ENCODE measurements at regions not wholly inside any gene's neighbourhood (a gene's known extent, or its start where the extent isn't known, plus 50 kb on each side); places are given as distances from the start of the nearest gene placed in this dataset.

DNA sequence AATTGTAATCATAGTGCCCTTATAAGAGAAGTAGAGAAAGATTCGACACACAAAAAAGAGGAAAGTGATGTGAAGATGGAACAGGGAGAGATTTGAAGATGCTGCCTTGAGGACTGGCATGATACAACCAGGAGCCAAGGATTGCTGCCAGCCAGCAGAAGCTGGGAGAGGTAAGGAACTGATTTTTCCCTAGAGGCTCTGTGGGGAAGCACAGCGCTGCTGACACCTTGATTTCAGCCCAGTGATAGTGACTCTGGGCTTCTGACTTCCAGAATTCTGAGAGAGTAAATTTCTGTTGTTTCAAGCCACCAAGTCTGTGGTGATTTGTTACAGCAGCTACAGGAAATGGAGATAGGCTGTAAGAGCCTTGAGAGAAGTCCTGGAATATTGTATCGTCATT is 98.2 kb downstream of the RAB11FIP2 start:
- TF ChIP-seq, protein P1, sequence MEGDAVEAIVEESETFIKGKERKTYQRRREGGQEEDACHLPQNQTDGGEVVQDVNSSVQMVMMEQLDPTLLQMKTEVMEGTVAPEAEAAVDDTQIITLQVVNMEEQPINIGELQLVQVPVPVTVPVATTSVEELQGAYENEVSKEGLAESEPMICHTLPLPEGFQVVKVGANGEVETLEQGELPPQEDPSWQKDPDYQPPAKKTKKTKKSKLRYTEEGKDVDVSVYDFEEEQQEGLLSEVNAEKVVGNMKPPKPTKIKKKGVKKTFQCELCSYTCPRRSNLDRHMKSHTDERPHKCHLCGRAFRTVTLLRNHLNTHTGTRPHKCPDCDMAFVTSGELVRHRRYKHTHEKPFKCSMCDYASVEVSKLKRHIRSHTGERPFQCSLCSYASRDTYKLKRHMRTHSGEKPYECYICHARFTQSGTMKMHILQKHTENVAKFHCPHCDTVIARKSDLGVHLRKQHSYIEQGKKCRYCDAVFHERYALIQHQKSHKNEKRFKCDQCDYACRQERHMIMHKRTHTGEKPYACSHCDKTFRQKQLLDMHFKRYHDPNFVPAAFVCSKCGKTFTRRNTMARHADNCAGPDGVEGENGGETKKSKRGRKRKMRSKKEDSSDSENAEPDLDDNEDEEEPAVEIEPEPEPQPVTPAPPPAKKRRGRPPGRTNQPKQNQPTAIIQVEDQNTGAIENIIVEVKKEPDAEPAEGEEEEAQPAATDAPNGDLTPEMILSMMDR (IDR thresholded peaks at IDR 0.05), result no peak
- no peak for TF ChIP-seq POLR2A (IDR thresholded peaks at IDR 0.05)
